DOHH2 (cell line): ENCODE measurements at regions not wholly inside any gene's neighbourhood (a gene's known extent, or its start where the extent isn't known, plus 50 kb on each side); places are given as distances from the start of the nearest gene placed in this dataset.

ENCODE experiments used
- EZH2phosphoT487 ChIP-seq: fragments of 200-600 bp; sonication (generic); IDR thresholded peaks from 2 replicates; pipeline ENCODE4 v1.6.1; 2017; ENCODE audit warnings: borderline replicate concordance, mild to moderate bottlenecking, antibody characterized with exemption, low read length, moderate library complexity, mixed read lengths
- TF ChIP-seq, protein P1 (sequence below): fragments of 200-600 bp; sonication (generic); IDR thresholded peaks from one replicate; pipeline ENCODE4 v1.5.1; 2014; ENCODE audit warnings: antibody characterized with exemption, mild to moderate bottlenecking, low read depth, low read length; ENCODE audit not compliant: poor library complexity, severe bottlenecking

DNA sequence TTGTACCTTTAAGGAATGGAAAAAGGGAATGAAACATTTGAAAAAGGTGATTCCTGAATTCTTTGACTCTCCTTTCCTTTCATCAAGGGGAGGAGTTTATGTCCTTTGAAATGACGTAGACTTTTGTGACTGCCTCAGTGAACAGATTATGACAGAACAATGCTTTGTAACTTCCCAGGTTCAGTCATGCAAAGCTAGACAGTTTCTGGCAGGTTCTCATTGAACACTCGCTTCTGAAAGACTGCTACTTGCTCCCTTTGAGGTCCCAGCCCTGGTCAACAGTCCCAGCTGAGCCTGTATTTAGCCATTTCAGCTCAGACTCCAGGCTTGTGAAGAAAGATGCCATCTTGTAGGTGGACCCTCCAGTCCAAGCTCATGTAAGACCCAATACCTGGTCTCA lies 1178.9 kb downstream of the BCL11B start:
- TF ChIP-seq, protein P1, sequence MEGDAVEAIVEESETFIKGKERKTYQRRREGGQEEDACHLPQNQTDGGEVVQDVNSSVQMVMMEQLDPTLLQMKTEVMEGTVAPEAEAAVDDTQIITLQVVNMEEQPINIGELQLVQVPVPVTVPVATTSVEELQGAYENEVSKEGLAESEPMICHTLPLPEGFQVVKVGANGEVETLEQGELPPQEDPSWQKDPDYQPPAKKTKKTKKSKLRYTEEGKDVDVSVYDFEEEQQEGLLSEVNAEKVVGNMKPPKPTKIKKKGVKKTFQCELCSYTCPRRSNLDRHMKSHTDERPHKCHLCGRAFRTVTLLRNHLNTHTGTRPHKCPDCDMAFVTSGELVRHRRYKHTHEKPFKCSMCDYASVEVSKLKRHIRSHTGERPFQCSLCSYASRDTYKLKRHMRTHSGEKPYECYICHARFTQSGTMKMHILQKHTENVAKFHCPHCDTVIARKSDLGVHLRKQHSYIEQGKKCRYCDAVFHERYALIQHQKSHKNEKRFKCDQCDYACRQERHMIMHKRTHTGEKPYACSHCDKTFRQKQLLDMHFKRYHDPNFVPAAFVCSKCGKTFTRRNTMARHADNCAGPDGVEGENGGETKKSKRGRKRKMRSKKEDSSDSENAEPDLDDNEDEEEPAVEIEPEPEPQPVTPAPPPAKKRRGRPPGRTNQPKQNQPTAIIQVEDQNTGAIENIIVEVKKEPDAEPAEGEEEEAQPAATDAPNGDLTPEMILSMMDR: no peak
- TF ChIP-seq EZH2phosphoT487: no peak
